GM21367 (cell line): ENCODE measurements at regions not wholly inside any gene's neighbourhood (a gene's known extent, or its start where the extent isn't known, plus 50 kb on each side); places are given as distances from the start of the nearest gene placed in this dataset.
A peak's percentile ranks its signal among the peaks of the same experiment; 100 is the strongest.

Experiments
- ATAC-seq: cut with Tn5 transposase; IDR thresholded peaks from one replicate; pipeline ENCODE4 v1.9.1; 2021; ENCODE audit not compliant: unreplicated experiment

DNA sequence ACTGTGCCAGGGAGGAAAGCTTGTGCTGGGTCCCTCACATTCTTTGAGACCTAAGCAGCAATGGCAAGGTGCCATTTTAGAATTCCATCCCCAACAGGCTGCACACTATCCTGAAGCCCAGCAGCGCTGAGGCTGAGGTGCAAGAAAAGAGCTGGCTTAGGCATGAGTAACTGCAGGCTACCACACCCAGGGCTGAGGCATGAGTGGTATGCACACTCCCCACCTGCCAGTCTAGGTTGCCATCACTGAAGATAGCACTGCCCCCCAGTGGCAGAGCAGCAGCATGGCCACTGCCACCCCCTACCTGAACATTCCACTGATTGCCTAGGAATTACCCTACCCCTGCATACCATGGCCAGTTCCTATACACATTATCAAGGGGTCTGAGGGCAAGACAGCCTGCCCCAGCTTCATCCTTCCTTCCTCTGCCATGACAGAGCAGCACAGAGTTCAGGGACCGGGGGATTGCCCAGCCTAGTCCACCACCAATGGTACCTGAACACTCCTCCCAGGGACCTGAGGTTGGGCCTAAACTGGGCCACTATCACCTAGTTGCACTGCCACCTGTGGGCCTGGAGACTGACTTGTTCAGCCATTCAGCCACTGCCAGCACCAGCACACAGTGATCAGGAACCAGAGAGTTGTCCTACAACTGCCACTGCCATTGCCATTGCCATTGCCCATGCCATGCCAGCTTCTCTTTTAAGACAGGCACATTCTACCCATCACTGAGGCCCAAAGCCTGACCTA, 129.8 kb downstream of the SATB1 start:
- peak; percentile 99 for ATAC-seq

DNA sequence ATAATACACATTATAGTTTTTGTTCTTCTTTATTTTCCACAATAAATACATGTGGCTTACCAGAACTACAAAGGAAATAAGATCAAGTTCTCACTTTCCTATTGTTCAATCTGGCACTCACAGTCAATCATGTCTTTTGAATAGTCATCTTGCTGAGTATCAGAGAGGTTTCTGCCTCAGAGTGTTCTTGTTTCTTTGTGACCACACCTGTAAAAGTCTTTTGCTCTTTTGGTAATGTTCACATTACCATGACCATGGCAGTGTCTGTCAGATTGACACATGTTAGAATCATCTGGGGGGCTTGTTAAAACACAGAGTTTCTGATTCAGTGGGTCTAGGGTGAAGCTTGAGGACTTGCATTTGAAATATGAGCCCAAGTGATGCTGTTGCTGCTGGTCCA, 135.0 kb downstream of the SATB1 start:
- ATAC-seq, result no peak

- no peak for ATAC-seq
Measured at GRCh38 chr3:18288243-18288642, 136.9 kb downstream of the SATB1 start.

DNA sequence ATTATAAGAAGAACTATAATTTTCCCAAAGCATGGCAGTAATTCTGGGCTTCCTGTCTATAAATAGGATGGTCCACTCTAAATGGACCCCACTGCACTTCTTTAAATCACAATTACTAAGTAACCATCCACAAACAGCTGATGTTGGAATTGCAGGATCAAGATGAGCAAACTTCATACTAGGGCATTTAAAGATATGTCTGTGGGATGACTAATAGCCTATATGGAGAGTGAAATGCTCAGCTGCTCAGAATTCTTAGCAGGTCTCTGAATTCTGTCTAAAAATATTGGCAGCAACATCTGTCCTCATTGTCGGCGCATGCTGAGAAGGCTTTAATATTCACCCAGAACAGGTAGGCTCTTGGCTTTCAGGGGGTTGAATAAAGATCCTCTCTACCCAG, 140.4 kb downstream of the SATB1 start:
- no peak for ATAC-seq

- ATAC-seq, result no peak
Measured at GRCh38 chr3:18283680-18284079, 141.5 kb downstream of the SATB1 start.

GRCh38 chr3:18282507-18282906, 142.6 kb downstream of the SATB1 start:
- no peak for ATAC-seq

GRCh38 chr3:18279226-18279737, 145.9 kb downstream of the SATB1 start:
- ATAC-seq, result no peak

DNA sequence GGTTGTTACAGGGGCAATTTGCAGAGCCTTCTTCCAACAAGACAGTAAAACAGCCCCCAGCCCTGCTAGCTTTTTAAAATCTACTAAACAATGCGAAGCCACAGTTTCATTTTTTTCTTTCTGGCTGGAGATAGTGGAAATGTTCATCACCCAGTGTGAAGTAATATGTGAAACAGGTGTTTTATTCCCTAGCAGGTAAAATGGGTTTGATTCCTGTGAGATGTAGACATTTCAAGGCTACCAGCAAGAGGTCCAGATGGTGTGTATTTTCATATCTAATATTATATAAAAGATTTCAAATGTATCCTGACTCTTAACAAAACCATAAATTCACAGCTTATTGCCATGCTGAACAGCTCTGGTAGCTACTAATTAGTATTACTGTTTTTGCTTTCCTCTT, 160.3 kb downstream of the SATB1 start:
- ATAC-seq, result no peak

DNA sequence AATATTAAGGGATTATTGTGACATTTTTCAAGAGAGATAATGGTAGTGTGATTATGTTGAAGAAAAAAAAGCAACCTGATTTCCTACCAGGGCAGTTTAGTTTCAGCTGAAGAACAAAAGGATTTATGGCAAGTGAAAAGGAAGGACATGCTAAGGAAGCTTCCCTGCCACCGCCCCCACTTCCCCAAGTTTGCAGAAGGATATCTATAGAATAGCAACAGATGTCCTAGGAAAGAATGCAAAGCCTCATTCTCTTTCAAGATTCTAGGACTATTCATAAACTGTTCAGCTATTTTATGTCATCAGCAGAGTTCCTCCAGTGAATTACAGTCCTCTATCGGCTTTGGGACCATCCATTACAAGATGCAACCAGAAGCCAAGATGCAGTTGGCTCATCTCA, 160.8 kb downstream of the SATB1 start:
- no peak for ATAC-seq

DNA sequence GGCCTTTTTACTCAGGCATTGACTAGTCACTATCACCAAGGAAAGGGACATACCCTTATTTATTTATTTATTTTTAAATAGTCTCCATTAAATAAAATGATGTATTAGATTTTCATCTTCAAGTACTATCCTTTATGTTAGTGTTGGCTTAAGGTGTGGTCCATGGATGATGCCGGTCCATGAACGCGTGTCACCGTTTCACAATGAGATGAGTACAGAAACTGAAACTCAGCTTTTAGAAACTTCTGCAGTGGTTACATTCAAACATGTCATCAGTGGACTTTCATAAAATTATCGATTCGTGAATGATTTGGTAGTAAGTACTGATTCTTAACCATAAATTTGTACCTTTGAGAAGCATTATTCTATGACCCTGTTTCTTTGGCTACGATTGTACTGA, 166.6 kb downstream of the SATB1 start:
- no peak for ATAC-seq

DNA sequence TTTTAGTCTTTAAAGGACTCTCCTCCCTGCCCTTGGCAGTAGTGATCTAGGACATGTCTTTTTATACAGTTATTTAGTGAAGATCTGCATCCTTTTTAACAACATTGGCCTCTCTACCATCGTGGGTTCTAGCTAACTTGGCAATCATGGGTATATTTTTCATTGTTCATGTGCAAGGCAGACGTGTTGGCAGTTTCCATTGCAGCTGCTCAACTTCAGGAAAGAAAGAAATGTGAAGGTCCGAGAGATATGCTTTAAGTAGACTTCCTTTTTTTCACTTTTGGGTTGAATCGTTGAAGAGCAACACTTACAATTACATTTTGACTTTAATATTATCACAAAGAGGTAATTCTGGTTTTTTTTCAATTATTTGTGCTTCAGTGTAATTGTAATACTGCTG, 172.6 kb downstream of the SATB1 start:
- ATAC-seq, result no peak

DNA sequence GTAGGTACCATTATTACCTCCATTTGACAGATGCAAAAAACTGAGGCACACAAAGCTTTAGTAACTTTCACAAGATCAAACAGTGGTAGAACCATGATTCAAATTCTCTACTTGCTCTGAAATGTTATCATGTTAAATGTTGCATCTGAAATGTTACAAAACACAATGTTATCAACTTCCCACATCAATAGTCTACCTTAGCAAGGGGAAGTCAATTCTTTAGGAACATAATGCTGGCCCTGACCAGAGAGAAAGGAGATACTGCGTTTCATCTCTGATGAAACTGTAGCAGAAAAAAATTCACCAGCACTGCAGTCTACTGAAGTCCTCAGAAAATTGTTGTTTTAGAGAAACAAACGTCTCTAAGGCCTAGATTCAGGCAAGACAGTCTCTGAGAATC, 174.1 kb downstream of the SATB1 start:
- no peak for ATAC-seq

DNA sequence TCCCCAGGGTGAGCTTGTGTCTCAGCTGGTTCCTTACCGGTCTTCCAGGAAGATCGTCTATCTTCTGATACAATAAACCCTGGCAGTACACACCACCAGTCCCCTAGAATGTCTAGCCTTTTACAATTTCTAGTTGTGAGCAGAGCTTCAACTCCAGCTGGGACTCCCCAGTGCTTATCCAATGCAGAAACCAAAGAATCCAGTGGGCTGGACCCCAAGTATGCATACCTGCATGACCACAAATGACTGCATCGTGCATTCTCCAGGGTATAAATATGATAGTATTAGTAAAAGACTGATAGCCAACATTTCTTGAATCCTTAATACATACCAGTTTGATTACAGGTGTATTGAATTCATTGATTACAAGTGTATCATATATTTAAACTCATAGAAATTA, 176.0 kb downstream of the SATB1 start:
- no peak for ATAC-seq

GRCh38 chr3:18247776-18248310, 177.3 kb downstream of the SATB1 start:
- ATAC-seq, result no peak

DNA sequence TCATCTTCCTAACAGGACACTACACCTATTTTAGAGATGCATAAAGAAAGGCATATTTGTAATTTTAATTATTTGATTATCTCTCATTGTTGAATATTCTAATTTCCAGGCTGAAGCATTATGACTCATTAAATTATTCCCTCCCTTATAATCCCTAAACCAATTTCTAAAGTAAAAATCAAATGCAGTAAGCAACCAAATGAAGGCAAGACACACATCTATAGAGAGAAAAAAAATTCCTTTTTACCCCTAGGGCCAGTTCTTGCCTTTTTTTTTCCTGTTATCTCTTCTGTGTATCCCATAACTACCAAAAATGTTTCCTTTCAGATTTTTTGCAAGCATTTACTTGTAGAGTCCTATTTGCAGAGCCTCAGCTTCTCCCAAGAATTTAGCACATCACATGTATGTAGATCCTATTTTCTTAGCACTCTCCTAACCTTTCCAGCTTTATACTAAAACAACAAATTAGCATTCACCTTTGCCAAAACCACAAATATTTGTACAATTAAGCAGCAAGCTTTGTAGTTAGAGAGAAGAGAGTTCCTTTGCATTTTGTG, 177.9 kb downstream of the SATB1 start:
- ATAC-seq, result no peak

DNA sequence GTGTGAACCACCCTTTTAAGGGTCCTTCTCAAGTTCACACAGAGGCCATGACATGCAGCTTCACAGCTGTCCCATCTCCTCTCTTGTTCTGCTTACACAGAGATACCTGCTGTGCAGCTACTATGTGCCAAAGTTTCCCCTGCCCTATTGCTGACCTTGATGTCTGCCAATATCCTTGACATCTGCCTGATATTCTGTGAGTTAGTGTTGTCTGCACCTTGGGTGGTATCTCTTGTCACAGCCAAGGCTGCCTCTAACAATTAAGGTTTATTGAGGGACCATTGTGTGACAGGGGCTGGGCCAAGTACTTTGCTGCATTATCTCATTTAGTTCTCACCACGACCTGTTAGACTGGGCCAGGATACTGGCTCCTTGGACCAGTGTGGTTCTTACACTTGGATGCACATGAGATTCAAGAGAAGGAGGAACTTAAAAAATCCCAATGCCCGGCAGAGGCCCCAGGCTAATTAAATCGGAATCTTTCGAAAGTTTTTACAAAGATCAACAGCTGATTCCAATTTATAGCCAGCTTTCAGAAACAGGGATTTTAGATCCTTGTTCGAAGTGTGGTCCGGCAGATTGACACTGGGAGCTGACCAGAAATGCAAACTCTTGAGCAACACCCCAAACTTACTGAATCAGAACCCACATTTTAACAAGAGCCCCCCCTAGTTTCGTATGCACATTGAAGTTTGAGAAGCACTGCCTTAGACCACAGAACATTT, 178.6 kb downstream of the SATB1 start:
- no peak for ATAC-seq

- peak; percentile 54 for ATAC-seq
Measured at GRCh38 chr3:18245721-18246120, 179.4 kb downstream of the SATB1 start.

DNA sequence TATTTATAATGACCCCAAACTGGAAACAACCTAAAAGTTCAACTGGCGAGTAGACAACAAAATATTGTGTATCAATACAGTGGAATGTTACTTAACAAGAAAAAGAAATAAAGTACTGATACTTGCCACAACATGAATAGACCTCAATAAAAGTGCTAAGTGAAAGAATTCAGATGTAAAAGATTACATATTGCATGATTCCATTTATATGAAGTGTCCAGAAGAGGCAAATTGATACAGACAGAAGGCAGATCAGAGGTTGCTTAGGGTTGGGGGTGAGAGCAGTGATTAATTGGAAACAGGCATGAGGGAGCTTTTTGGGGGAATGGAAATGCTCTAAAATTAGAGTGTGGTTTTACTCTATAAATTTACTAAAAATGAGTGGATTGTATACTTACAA, 183.3 kb downstream of the SATB1 start:
- no peak for ATAC-seq

GRCh38 chr3:18239674-18240073, 185.5 kb downstream of the SATB1 start:
- no peak for ATAC-seq

GRCh38 chr3:18238746-18239331, 186.3 kb downstream of the SATB1 start:
- ATAC-seq, result no peak

DNA sequence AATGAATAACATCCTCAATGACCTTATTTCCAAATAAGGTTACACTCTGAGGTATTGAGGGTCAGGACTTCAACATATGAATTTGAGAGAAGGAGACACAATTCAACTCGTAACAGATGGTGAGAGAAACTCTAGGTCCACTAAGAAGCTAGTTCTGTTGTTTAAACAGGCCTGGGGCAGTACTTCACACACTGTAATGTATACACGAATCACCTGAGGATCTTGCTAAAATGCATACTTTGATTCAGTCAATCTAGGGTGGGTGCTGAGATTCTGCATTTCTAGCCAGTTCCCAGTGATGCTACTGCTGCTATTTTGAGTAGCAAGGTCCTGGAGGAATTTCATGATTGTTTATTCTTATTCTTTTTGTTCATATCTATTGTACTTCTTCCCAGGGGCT, 186.8 kb downstream of the SATB1 start:
- ATAC-seq, result no peak
